SKM-1 (cell line): ENCODE measurements at regions not wholly inside any gene's neighbourhood (a gene's known extent, or its start where the extent isn't known, plus 50 kb on each side); places are given as distances from the start of the nearest gene placed in this dataset.
A peak's percentile ranks its signal among the peaks of the same experiment; 100 is the strongest.
"Not testable (repeated sequence)": the region's sequence is repeated elsewhere in the genome, so short reads cannot be mapped to it uniquely, and the experiment has no call there.

Experiments
- DNase-seq: peaks from one replicate; lab custom pipeline; 2025; ENCODE audit not compliant: unreplicated experiment; lab: John Stamatoyannopoulos, UW

- not testable (repeated sequence) for DNase-seq
Observed at GRCh38 chr12:76292891-76293290, 55.3 kb downstream of the BBS10 start.

- not testable (repeated sequence) for DNase-seq
Observed at GRCh38 chr12:76292305-76292704, 55.9 kb downstream of the BBS10 start.

- DNase-seq = no peak
Observed at GRCh38 chr12:76290963-76291859, 57.0 kb downstream of the BBS10 start.

GRCh38 chr12:76288218-76288617, 60.0 kb downstream of the BBS10 start:
- no peak for DNase-seq

GRCh38 chr12:76284816-76285750, 63.1 kb downstream of the BBS10 start:
- DNase-seq = no peak

DNA sequence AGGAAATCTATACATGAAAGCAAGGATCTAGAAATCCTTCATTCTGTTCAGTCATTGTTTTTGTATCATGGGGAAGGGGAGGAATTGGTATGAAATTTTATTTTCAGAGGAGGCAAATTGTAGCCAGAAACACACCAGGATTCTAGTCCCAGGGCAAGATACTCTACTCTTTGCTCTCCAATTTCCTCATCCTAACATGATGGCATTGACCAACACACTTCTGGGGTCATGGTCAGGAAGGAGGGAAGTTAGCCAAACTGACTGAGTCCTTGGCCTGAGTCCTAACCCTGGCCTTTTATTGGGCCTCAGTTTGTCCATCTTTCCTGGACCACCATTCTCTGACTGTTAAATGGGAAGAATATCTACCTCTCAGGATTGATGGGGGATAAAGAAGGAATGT, 65.5 kb downstream of the BBS10 start:
- DNase-seq = no peak

DNA sequence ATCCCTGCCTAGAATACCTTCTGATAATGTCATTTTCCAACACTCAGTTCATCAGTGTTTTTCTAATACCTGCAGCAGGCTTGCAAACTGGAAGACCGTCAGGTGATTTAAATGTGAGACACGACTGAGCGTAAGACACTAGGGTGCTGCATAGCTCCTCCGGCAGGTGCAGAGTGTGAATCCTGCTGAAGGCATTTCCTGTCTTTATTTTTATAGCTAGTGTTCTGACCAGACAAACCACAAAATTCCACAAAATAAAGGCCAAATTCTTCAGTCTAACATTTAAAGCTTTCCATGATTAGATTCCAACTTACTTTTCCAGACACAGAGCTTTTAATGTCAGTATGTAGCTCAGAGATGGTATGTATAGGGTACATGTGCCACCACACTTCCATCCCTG, 70.7 kb downstream of the BBS10 start:
- DNase-seq = no peak

GRCh38 chr12:76276499-76277151, 71.6 kb downstream of the BBS10 start:
- DNase-seq = no peak

GRCh38 chr12:76275511-76276093, 72.6 kb downstream of the BBS10 start:
- peak; percentile 4 for DNase-seq

GRCh38 chr12:76274420-76275083, 73.7 kb downstream of the BBS10 start:
- DNase-seq = no peak

DNA sequence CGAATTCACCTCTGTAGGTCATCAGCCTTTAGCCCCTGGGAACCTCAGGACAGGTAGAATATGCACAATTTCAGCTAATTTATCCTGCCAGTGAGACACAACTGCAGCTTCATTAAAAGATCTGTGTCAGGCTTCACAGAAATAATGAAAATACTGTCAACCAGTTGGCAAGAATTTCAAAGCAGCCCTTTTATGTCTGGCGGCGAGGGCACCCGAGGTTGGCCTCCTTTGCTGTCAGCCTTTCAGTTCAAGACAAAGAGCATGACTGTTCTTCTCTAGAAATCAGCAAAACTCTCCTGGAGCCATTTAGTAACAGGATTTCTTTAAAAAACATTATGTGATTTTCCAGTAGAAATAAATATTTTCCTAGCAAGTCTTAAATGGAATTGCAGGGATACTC, 75.9 kb downstream of the BBS10 start:
- no peak for DNase-seq

- DNase-seq = no peak
Observed at GRCh38 chr12:76270657-76271358, 77.4 kb downstream of the BBS10 start.

DNA sequence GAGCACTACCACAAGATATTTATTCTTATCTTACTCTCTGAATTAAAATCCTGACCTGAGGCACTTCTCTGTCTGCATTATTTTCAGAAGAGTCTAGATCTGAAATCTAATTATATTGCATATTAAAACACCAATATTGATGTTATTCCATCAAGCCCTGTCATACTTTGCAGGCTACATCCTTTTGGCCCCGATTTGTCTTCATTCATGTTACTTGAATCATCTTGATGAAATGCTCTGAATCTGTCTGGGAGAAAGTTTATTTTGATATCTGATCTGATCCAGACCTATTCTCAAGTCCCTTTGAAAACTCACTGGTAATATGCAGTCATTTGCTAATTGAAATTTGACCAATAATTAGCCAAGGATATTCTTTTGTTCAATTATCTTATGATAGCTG, 79.9 kb downstream of the BBS10 start:
- DNase-seq = no peak

GRCh38 chr12:76266797-76267196, 81.4 kb downstream of the BBS10 start:
- DNase-seq = no peak

DNA sequence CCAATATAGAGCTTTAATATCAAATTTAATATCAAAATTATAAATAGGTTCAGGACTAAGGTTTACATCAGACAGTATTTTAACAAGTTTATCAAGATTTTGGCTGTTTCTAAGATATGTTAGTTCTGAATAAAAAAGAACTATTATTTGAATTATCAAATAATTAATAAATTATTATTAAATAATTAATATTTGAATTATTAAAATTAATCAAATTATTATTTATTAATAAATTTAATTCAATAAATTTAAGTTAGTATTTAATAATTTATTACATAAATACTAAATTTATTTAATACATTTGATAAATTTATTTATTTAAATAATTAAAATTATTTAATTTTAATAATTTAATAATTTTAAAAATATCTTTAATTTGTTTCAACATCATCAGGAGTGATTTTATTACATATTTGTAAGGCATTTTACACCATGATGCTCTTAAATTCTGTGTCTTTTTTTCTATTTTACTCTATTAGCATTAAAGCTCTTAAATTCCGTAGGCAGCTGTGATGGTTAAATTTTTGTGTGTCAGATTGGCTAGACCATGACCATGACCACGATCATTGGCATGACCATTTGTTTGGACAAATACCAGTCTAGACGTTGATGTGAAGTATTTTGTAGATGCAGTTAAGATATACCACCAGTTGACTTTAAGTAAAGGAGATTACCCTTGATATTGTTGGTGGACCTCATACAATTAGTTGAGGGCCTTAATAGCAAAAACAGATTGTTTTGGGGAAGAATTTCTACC, 82.6 kb downstream of the BBS10 start:
- no peak for DNase-seq

GRCh38 chr12:76264611-76265012, 83.6 kb downstream of the BBS10 start:
- no peak for DNase-seq

DNA sequence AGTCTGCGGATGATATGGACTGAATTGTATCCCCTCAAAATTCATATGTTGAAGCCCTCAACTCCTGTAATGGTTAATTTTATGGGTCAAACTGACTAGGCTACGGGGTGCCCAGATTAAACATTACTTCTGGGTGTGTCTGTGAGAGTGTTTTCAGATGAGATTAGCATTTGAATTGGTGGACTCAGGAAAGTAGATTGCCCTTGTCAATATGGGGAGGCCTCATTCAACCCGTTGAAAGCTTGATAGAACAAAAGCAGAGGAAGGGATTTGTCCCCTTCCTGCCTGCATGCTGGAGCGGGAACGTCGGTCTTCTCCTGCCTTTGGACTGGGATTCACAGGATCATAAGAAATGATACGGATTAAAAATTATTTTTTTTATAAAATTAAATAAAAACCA, 84.5 kb downstream of the BBS10 start:
- DNase-seq = no peak

GRCh38 chr12:76260390-76260748, 87.8 kb downstream of the BBS10 start:
- DNase-seq = no peak
